Fibroblast of the aortic adventitia (primary cell): ENCODE measurements at regions not wholly inside any gene's neighbourhood (a gene's known extent, or its start where the extent isn't known, plus 50 kb on each side); places are given as distances from the start of the nearest gene placed in this dataset.
"Not testable (repeated sequence)": the region's sequence is repeated elsewhere in the genome, so short reads cannot be mapped to it uniquely, and the experiment has no call there.

Experiments used
- DNase-seq: peaks from one replicate; pipeline ENCODE4 v3.0.0-alpha.2; 2010; ENCODE audit warnings: low read depth
- H3K4me3 ChIP-seq: 2 replicates; pipeline ENCODE4 v1.5.1; 2011; ENCODE audit warnings: low read depth, mild to moderate bottlenecking, control low read depth, low read length, moderate library complexity
- CTCF ChIP-seq: IDR thresholded peaks from 2 replicates; pipeline ENCODE4 v1.5.1; 2011; ENCODE audit warnings: mild to moderate bottlenecking, low read length, control low read depth, inconsistent platforms; ENCODE audit not compliant: insufficient read depth

GRCh38 chr6:112525749-112526148 is 178.6 kb downstream of the RFPL4B start:
- TF ChIP-seq CTCF = no peak
- H3K4me3 ChIP-seq = no peak overlapping the region
- DNase-seq = no peak

- DNase-seq = no peak
- H3K4me3 ChIP-seq = no peak overlapping the region
- TF ChIP-seq CTCF = no peak
Observed at GRCh38 chr6:112526594-112526993, 179.5 kb downstream of the RFPL4B start.

GRCh38 chr6:112528306-112528705 is 181.2 kb downstream of the RFPL4B start:
- not testable (repeated sequence) for DNase-seq, H3K4me3 ChIP-seq

- no peak for TF ChIP-seq CTCF
- no peak overlapping the region for H3K4me3 ChIP-seq
- no peak for DNase-seq
Observed at GRCh38 chr6:112535816-112536215, 188.7 kb downstream of the RFPL4B start.

- TF ChIP-seq CTCF = no peak
- H3K4me3 ChIP-seq = no peak overlapping the region
- DNase-seq = no peak
Observed at GRCh38 chr6:112539355-112539754, 192.2 kb downstream of the RFPL4B start.

GRCh38 chr6:112541847-112542246 is 194.7 kb downstream of the RFPL4B start:
- not testable (repeated sequence) for DNase-seq, H3K4me3 ChIP-seq
- TF ChIP-seq CTCF = peak; percentile 15

GRCh38 chr6:112547321-112548085 is 200.4 kb downstream of the RFPL4B start:
- not testable (repeated sequence) for DNase-seq, H3K4me3 ChIP-seq

GRCh38 chr6:112549749-112550148 is 202.6 kb downstream of the RFPL4B start:
- TF ChIP-seq CTCF = no peak
- no peak overlapping the region for H3K4me3 ChIP-seq
- DNase-seq = no peak
